CD4-positive, alpha-beta memory T cell (primary cell): ENCODE measurements at regions not wholly inside any gene's neighbourhood (a gene's known extent, or its start where the extent isn't known, plus 50 kb on each side); places are given as distances from the start of the nearest gene placed in this dataset.

Source experiments
- CTCF ChIA-PET: fragments of 350-600 bp; sonication (Branson Sonifier 250); formaldehyde crosslinking; loops from one replicate; lab custom pipeline; 2021; ENCODE audit warnings: inconsistent platforms; ENCODE audit not compliant: partially characterized antibody; lab: Charles Lee
- POLR2A ChIA-PET: fragments of 350-600 bp; sonication (Branson Sonifier 250); formaldehyde crosslinking; loops from one replicate; lab custom pipeline; 2021; ENCODE audit not compliant: partially characterized antibody; lab: Charles Lee
- DNase-seq, 5 donors: peaks; one replicate each; pipeline versions ENCODE4 v3.0.0 to v3.0.0-alpha.2; 2020 to 2022; ENCODE audit warnings: mixed read lengths in 1 of 5
- H3K27ac ChIP-seq: one replicate; pipeline ENCODE4 v1.7.0; 2013; ENCODE audit warnings: low read depth, low read length
- H3K27me3 ChIP-seq: 2 replicates; pipeline ENCODE4 v1.7.0; 2013; ENCODE audit warnings: mild to moderate bottlenecking, low read length, moderate library complexity; ENCODE audit not compliant: insufficient read depth
- H3K36me3 ChIP-seq: 2 replicates; pipeline ENCODE4 v1.7.0; 2013; ENCODE audit warnings: mild to moderate bottlenecking, low read length, moderate library complexity; ENCODE audit not compliant: insufficient read depth
- H3K4me1 ChIP-seq: 2 replicates; pipeline ENCODE4 v1.7.0; 2013; ENCODE audit warnings: mild to moderate bottlenecking, low read length, moderate library complexity; ENCODE audit not compliant: insufficient read depth
- H3K4me3 ChIP-seq, 2 donors: one replicate each; pipeline ENCODE4 v1.7.0; 2013; ENCODE audit warnings: low read length in 2 of 2, mild to moderate bottlenecking in 1 of 2
- H3K9me3 ChIP-seq, 2 donors: one replicate each; pipeline ENCODE4 v1.7.0; 2013; ENCODE audit warnings: low read length in 2 of 2, control low read depth in 1 of 2; ENCODE audit not compliant: control insufficient read depth in 1 of 2
- H3K27ac Mint-ChIP-seq, 7 donors: one replicate each; pipeline ENCODE4 v1.8.0; 2020 to 2021; ENCODE audit warnings: mixed read lengths in 7 of 7, mild to moderate bottlenecking in 6 of 7, inconsistent platforms in 3 of 7, moderate library complexity in 3 of 7
- H3K27me3 Mint-ChIP-seq, 2 donors: one replicate each; pipeline ENCODE4 v1.8.0; 2020 to 2021; ENCODE audit warnings: mixed read lengths in 2 of 2
- H3K36me3 Mint-ChIP-seq, 2 donors: one replicate each; pipeline ENCODE4 v1.8.0; 2020 to 2021; ENCODE audit warnings: mixed read lengths in 2 of 2, inconsistent platforms in 1 of 2, mild to moderate bottlenecking in 1 of 2
- H3K4me1 Mint-ChIP-seq, 4 donors: one replicate each; pipeline ENCODE4 v1.8.0; 2020 to 2021; ENCODE audit warnings: mixed read lengths in 4 of 4, mild to moderate bottlenecking in 1 of 4
- H3K4me3 Mint-ChIP-seq, 8 donors: one replicate each; pipeline ENCODE4 v1.8.0; 2020 to 2021; ENCODE audit warnings: mixed read lengths in 8 of 8, mild to moderate bottlenecking in 7 of 8, moderate library complexity in 6 of 8, inconsistent platforms in 3 of 8
- H3K9me3 Mint-ChIP-seq, 8 donors: one replicate each; pipeline ENCODE4 v1.8.0; 2020 to 2021; ENCODE audit warnings: mixed read lengths in 8 of 8, mild to moderate bottlenecking in 5 of 8, inconsistent platforms in 3 of 8, moderate library complexity in 1 of 8
- intact Hi-C: fragments of 100-400 bp; cut with micrococcal nuclease; formaldehyde crosslinking; loops from one replicate; pipeline ENCODE4 v1.15.1; 2023

DNA sequence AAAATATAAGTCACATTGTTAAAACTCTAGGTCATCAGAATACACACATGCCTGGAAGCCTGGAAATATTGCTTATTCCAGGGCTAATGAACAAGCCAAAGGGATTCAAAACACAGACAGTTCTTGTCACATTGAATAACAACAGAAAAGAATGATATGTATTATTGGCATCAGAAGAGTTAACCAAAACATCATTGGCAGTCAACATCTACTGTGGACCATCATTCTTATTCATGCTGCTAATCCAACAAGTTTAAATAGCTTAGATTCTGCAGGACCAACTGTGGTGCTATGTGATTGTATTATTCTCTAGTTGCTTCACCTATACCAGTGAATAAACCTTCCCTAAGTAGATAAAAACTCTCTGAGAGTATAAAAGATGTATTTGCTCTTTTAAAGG is 198.3 kb downstream of the NEBL start:
- no peaks in the 10 kb centered on the region for H3K36me3 ChIP-seq
- Mint-ChIP-seq H3K4me1 (no peaks in the 10 kb centered on the region), H3K4me3 (no peak overlapping the region), H3K27me3 (no peaks in the 10 kb centered on the region), H3K36me3 (no peaks in the 10 kb centered on the region), H3K27ac (no peak overlapping the region), H3K9me3 (peaks cover 1 to 14% (median 4%) of the 10 kb centered on the region in 8 donors)
- no peak for DNase-seq
- intact Hi-C loops, result no loop called here
- H3K4me1 ChIP-seq, result no peaks in the 10 kb centered on the region
- no peaks in the 10 kb centered on the region for H3K9me3 ChIP-seq
- H3K4me3 ChIP-seq, result no peak overlapping the region
- H3K27me3 ChIP-seq, result no peaks in the 10 kb centered on the region
- ChIA-PET CTCF (no interaction called here), POLR2A (no interaction called here)
- H3K27ac ChIP-seq, result no peak overlapping the region

DNA sequence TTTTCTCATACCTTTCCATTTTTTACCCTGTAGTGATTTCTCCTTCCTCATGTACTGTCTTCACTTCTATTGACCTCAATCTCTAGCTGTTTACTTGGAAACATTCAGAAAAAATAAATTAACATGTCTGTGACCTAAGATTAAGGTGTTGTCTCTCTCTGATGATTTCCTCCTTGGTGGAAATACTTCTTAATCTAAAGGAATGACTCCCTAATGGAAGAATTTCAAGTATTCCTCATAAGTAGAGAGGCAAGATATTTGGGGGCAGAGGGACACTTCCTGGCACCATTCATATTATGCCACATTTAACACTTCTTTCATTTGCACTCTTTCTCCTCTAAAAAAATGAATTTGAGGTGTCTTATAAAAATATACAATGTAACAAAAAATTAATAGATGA is 202.8 kb downstream of the NEBL start:
- Mint-ChIP-seq H3K4me1 (no peaks in the 10 kb centered on the region), H3K36me3 (no peaks in the 10 kb centered on the region), H3K9me3 (peaks cover 0 to 10% (median 4%) of the 10 kb centered on the region in 8 donors), H3K4me3 (no peak overlapping the region), H3K27me3 (no peaks in the 10 kb centered on the region), H3K27ac (no peak overlapping the region)
- no peak overlapping the region for H3K27ac ChIP-seq
- H3K27me3 ChIP-seq, result no peaks in the 10 kb centered on the region
- ChIA-PET POLR2A (no interaction called here), CTCF (no interaction called here)
- intact Hi-C loops, result no loop called here
- H3K9me3 ChIP-seq, result no peaks in the 10 kb centered on the region
- no peak for DNase-seq
- no peaks in the 10 kb centered on the region for H3K36me3 ChIP-seq
- H3K4me3 ChIP-seq, result no peak overlapping the region
- H3K4me1 ChIP-seq, result no peaks in the 10 kb centered on the region

DNA sequence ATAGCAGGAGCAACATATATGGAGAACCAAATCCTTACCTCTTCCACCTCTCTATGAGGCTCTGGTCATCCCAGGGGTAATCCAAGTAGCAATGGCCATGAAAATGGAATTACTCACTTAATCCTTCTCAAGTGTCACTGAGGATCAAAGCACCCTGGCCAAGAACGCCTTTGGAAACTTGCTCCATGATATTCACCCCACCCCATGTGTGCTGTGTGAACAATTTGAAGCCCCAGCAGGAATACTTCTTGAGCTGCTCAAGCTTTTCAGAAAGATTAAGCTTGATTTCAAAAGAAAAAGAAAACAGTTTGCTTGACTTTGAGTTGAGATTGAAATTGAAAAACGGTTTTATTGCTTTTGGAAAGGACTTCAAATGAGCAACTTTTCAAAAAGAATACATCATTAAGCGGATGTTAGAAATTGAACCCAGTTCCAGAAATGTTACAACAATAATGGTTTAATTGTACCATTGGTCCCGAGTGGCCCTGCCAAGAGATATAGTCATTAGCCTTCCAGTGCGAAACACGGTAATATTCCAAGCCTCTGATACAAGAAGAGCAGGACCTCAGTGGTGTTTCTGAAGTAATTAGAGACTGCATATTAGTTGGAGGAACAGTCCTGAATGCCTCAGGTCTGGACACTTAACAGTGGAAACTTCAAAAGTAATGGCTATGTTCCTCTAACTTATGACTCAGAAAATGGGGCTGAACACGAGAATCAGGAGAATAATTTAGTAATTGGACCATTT is 208.1 kb downstream of the NEBL start:
- CTCF ChIA-PET, result no interaction called here

DNA sequence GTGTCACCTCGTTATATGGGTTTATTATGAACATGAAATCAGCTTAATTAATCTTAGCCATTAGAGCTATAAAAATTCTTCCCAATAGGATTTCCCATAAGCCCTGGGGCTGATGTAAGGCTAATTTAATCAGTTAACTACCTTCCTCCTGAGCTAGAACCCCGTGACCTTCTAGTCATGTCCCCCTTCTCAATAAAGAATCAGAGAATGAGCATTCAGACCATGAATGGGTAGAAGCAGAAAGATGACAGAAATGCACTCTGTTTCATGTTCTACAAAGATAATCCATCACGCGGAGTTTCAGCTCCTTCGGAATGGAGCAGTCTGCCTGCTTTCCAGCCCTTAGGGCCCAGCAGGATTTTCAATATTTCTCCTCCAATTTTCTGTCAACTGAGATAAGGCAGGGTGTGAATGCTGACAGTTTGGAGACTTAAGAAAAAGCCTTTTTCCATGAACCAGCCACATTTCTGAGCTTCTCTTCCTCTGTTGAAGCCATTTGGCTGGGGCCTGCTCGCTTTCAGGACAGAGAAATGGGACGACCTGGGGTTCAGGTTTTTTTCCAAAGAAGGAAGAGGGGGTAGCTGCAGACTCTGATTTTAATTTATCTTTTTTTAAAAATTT is 211.0 kb downstream of the NEBL start:
- CTCF ChIA-PET, result no interaction called here
- Mint-ChIP-seq H3K27ac (no peak overlapping the region), H3K36me3 (no peaks in the 10 kb centered on the region), H3K4me1 (no peaks in the 10 kb centered on the region), H3K4me3 (no peak overlapping the region), H3K9me3 (peaks cover 0 to 14% (median 7%) of the 10 kb centered on the region in 8 donors), H3K27me3 (no peaks in the 10 kb centered on the region)
- POLR2A ChIA-PET, result no interaction called here
- Histone ChIP-seq H3K4me3 (no peak overlapping the region), H3K27me3 (no peaks in the 10 kb centered on the region), H3K9me3 (no peaks in the 10 kb centered on the region), H3K36me3 (no peaks in the 10 kb centered on the region), H3K4me1 (no peaks in the 10 kb centered on the region), H3K27ac (no peak overlapping the region)
- no peak for DNase-seq
- intact Hi-C loops, result no loop called here

More for the DNA sequence above, 208.1 kb downstream of the NEBL start:
- DNase-seq, result no peak
- H3K27ac Mint-ChIP-seq, result no peak overlapping the region
- no peak overlapping the region for H3K4me3 Mint-ChIP-seq
- no peaks in the 10 kb centered on the region for H3K27me3 Mint-ChIP-seq
- H3K27me3 ChIP-seq, result no peaks in the 10 kb centered on the region
- intact Hi-C loops, result no loop called here
- H3K4me1 ChIP-seq, result no peaks in the 10 kb centered on the region
- no peak overlapping the region for H3K4me3 ChIP-seq
- no peak overlapping the region for H3K27ac ChIP-seq
- H3K36me3 Mint-ChIP-seq, result no peaks in the 10 kb centered on the region
- H3K9me3 ChIP-seq, result no peaks in the 10 kb centered on the region
- peaks cover 0 to 14% (median 6%) of the 10 kb centered on the region in 8 donors for H3K9me3 Mint-ChIP-seq
- H3K36me3 ChIP-seq, result no peaks in the 10 kb centered on the region
- H3K4me1 Mint-ChIP-seq, result no peaks in the 10 kb centered on the region
- POLR2A ChIA-PET, result no interaction called here

DNA sequence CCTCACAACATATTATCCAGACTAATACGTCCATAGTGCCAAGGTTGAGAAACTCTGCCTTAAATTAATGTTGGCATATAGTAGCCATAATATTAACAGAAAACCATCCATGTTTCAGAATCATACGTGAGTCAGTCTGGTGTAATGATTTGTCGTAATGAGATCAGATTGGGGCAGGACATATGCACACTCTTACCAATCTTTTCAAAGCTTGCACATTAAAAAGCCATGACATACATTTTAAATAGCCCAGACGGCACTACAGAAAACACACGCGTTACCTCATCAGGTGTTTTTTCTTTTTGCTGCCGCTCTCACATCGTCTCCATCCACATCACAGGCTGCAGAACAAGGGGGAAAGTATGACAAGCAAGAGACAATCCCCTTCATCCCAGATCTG is 211.6 kb downstream of the NEBL start:
- Histone ChIP-seq H3K27me3 (no peaks in the 10 kb centered on the region), H3K9me3 (peaks cover 0 to under 1% of the 10 kb centered on the region in 2 donors), H3K4me3 (no peak overlapping the region), H3K4me1 (no peaks in the 10 kb centered on the region), H3K36me3 (no peaks in the 10 kb centered on the region), H3K27ac (no peak overlapping the region)
- Mint-ChIP-seq H3K4me3 (no peak overlapping the region), H3K27ac (no peak overlapping the region), H3K9me3 (peaks cover 0 to 13% (median 6%) of the 10 kb centered on the region in 8 donors), H3K27me3 (no peaks in the 10 kb centered on the region), H3K4me1 (no peaks in the 10 kb centered on the region), H3K36me3 (no peaks in the 10 kb centered on the region)
- no peak for DNase-seq
- CTCF ChIA-PET, result no interaction called here
- POLR2A ChIA-PET, result no interaction called here
- intact Hi-C loops, result no loop called here

DNA sequence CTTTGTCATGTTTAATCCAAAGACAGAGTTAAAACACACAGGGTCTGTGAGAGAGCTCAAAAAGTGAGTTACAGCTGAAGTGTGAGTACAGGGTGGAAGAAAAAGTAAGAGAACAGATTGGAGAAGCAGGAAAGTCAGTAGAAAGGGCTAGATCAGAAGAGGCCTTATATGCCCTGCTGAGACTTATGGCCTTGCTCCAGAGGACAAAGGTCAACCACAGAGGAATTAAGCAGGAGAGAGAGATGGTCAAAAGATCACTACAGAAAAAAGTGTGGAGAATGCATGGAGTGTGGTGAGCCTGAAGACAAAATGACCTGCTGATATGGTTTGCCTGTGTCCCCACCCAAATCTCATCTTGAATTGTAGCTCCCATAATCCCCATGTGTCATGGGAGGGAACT is 213.8 kb downstream of the NEBL start:
- CTCF ChIA-PET, result no interaction called here
- Mint-ChIP-seq H3K4me1 (no peaks in the 10 kb centered on the region), H3K36me3 (no peaks in the 10 kb centered on the region), H3K27me3 (no peaks in the 10 kb centered on the region), H3K4me3 (no peak overlapping the region), H3K27ac (no peak overlapping the region), H3K9me3 (peaks cover 0 to 21% (median 10%) of the 10 kb centered on the region in 8 donors)
- Histone ChIP-seq H3K9me3 (peaks cover 0 to 3% of the 10 kb centered on the region in 2 donors), H3K4me3 (no peak overlapping the region), H3K27me3 (no peaks in the 10 kb centered on the region), H3K27ac (no peak overlapping the region), H3K4me1 (no peaks in the 10 kb centered on the region), H3K36me3 (no peaks in the 10 kb centered on the region)
- POLR2A ChIA-PET, result no interaction called here
- intact Hi-C loops, result no loop called here
- no peak for DNase-seq

DNA sequence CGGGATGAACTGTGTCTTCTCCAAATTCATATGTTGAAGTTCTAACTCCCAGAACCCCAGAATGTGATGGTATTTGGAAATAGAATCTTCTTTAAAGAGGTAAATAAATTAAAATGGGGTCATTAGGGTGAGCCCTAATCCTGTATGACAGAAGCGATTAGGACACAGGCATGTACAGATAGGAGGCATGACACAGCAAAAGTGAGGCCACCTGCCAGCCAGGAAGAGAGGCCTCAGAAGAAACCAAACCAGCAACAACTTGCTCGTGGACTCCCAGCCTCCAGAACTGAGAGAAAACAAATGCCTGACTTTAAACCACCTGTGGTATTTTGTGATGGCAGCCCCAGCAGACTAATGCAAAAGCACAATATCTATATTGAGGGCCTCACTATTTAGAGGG is 214.3 kb downstream of the NEBL start:
- Mint-ChIP-seq H3K36me3 (no peaks in the 10 kb centered on the region), H3K27ac (no peak overlapping the region), H3K9me3 (peaks cover 0 to 17% (median 10%) of the 10 kb centered on the region in 8 donors), H3K4me1 (no peaks in the 10 kb centered on the region), H3K27me3 (no peaks in the 10 kb centered on the region), H3K4me3 (no peak overlapping the region)
- Histone ChIP-seq H3K4me3 (no peak overlapping the region), H3K36me3 (no peaks in the 10 kb centered on the region), H3K4me1 (no peaks in the 10 kb centered on the region), H3K27ac (no peak overlapping the region), H3K27me3 (no peaks in the 10 kb centered on the region), H3K9me3 (peaks cover 0 to 3% of the 10 kb centered on the region in 2 donors)
- DNase-seq, result no peak
- intact Hi-C loops, result no loop called here
- ChIA-PET POLR2A (no interaction called here), CTCF (no interaction called here)
